ACC112 (cell line): ENCODE measurements at regions not wholly inside any gene's neighbourhood (a gene's known extent, or its start where the extent isn't known, plus 50 kb on each side); places are given as distances from the start of the nearest gene placed in this dataset.

Experiments
- H2AFZ ChIP-seq: fragments of 200-600 bp; sonication (generic); one replicate; pipeline ENCODE4 v1.6.0; 2017; ENCODE audit warnings: antibody characterized with exemption, low read length; ENCODE audit not compliant: unreplicated experiment
- H3K27ac ChIP-seq: fragments of 200-600 bp; sonication (generic); 2 replicates; pipeline ENCODE4 v1.5.1; 2014; ENCODE audit warnings: low read depth, mild to moderate bottlenecking, antibody characterized with exemption, low read length, moderate library complexity
- H3K27me3 ChIP-seq: fragments of 200-600 bp; sonication (generic); 2 replicates; pipeline ENCODE4 v1.6.1; 2014; ENCODE audit warnings: mild to moderate bottlenecking, antibody characterized with exemption, low read length, moderate library complexity, mixed read lengths; ENCODE audit not compliant: insufficient read depth
- H3K36me3 ChIP-seq: fragments of 200-600 bp; sonication (generic); 2 replicates; pipeline ENCODE4 v1.6.1; 2016; ENCODE audit warnings: mild to moderate bottlenecking, antibody characterized with exemption, low read length, moderate library complexity, mixed read lengths; ENCODE audit not compliant: insufficient read depth
- H3K4me1 ChIP-seq: fragments of 200-600 bp; sonication (generic); one replicate; pipeline ENCODE4 v1.6.1; 2016; ENCODE audit warnings: low read length, mixed read lengths; ENCODE audit not compliant: insufficient read depth, unreplicated experiment, control insufficient read depth
- H3K4me3 ChIP-seq: fragments of 200-600 bp; sonication (generic); 2 replicates; pipeline ENCODE4 v1.5.1; 2014; ENCODE audit warnings: mild to moderate bottlenecking, low read depth, low read length
- H3K79me2 ChIP-seq: fragments of 200-600 bp; sonication (generic); one replicate; pipeline ENCODE4 v1.6.0; 2016; ENCODE audit warnings: low read length; ENCODE audit not compliant: control insufficient read depth, unreplicated experiment, insufficient read depth

- peak overlapping the region; percentile 85 for H3K4me3 ChIP-seq
- H3K79me2 ChIP-seq = no peaks in the 10 kb centered on the region
- H3K4me1 ChIP-seq = no peaks in the 10 kb centered on the region
- H2AFZ ChIP-seq = peak overlapping the region; percentile 80
- no peak overlapping the region for H3K27ac ChIP-seq
- no peaks in the 10 kb centered on the region for H3K36me3 ChIP-seq
- H3K27me3 ChIP-seq = peaks cover 8% of the 10 kb centered on the region; the same call in 1 of the 2 replicates
Measured at GRCh38 chr5:77843570-77844372, 67.6 kb upstream of the TBCA start.

GRCh38 chr5:77842243-77842642, 66.1 kb upstream of the TBCA start:
- no peaks in the 10 kb centered on the region for H3K4me1 ChIP-seq
- H3K36me3 ChIP-seq = no peaks in the 10 kb centered on the region
- H3K27me3 ChIP-seq = peaks cover 11% of the 10 kb centered on the region; the same call in 1 of the 2 replicates
- no peak overlapping the region for H2AFZ ChIP-seq
- H3K4me3 ChIP-seq = no peak overlapping the region
- no peak overlapping the region for H3K27ac ChIP-seq
- no peaks in the 10 kb centered on the region for H3K79me2 ChIP-seq

- Histone ChIP-seq H3K4me3 (no peak overlapping the region), H2AFZ (no peak overlapping the region), H3K27ac (no peak overlapping the region), H3K4me1 (no peaks in the 10 kb centered on the region), H3K36me3 (no peaks in the 10 kb centered on the region), H3K79me2 (no peaks in the 10 kb centered on the region), H3K27me3 (peaks cover 14% of the 10 kb centered on the region; the same call in 1 of the 2 replicates)
Measured at GRCh38 chr5:77841616-77842015, 65.5 kb upstream of the TBCA start.

GRCh38 chr5:77840930-77841329, 64.8 kb upstream of the TBCA start:
- Histone ChIP-seq H3K27me3 (peaks cover 14% of the 10 kb centered on the region; the same call in 1 of the 2 replicates), H3K4me1 (no peaks in the 10 kb centered on the region)

GRCh38 chr5:77839691-77840090, 63.6 kb upstream of the TBCA start:
- H3K4me3 ChIP-seq = no peak overlapping the region
- no peaks in the 10 kb centered on the region for H3K4me1 ChIP-seq
- H3K27me3 ChIP-seq = peaks cover 14% of the 10 kb centered on the region; the same call in 1 of the 2 replicates
- no peaks in the 10 kb centered on the region for H3K36me3 ChIP-seq
- no peak overlapping the region for H3K27ac ChIP-seq
- no peaks in the 10 kb centered on the region for H3K79me2 ChIP-seq
- no peak overlapping the region for H2AFZ ChIP-seq

More at GRCh38 chr5:77840930-77841329, 64.8 kb upstream of the TBCA start:
- Histone ChIP-seq H3K36me3 (no peaks in the 10 kb centered on the region), H3K79me2 (no peaks in the 10 kb centered on the region), H3K4me3 (no peak overlapping the region), H3K27ac (no peak overlapping the region), H2AFZ (no peak overlapping the region)

GRCh38 chr5:77832938-77833337, 56.8 kb upstream of the TBCA start:
- Histone ChIP-seq H3K36me3 (no peaks in the 10 kb centered on the region), H2AFZ (no peak overlapping the region), H3K27ac (no peak overlapping the region), H3K4me1 (no peaks in the 10 kb centered on the region), H3K4me3 (no peak overlapping the region), H3K27me3 (peaks cover 19% of the 10 kb centered on the region), H3K79me2 (no peaks in the 10 kb centered on the region)

GRCh38 chr5:77832166-77832770, 56.1 kb upstream of the TBCA start:
- Histone ChIP-seq H3K27me3 (peaks cover 18% of the 10 kb centered on the region), H3K4me3 (no peak overlapping the region), H3K4me1 (no peaks in the 10 kb centered on the region), H3K36me3 (no peaks in the 10 kb centered on the region), H3K27ac (no peak overlapping the region), H2AFZ (no peak overlapping the region), H3K79me2 (no peaks in the 10 kb centered on the region)

- no peaks in the 10 kb centered on the region for H3K79me2 ChIP-seq
- H3K27ac ChIP-seq = no peak overlapping the region
- H3K4me3 ChIP-seq = no peak overlapping the region
- no peaks in the 10 kb centered on the region for H3K36me3 ChIP-seq
- H3K4me1 ChIP-seq = no peaks in the 10 kb centered on the region
- H2AFZ ChIP-seq = no peak overlapping the region
- H3K27me3 ChIP-seq = peaks cover 28% of the 10 kb centered on the region
Measured at GRCh38 chr5:77828445-77828844, 52.3 kb upstream of the TBCA start.
